Right atrium auricular region (tissue), 2 donors: ENCODE measurements at regions not wholly inside any gene's neighbourhood (a gene's known extent, or its start where the extent isn't known, plus 50 kb on each side); places are given as distances from the start of the nearest gene placed in this dataset.

ENCODE experiments used
- DNase-seq: peaks from one replicate; pipeline ENCODE4 v3.0.0-alpha.2; 2019; ENCODE audit warnings: low spot score
- H3K27ac ChIP-seq, 2 donors: fragments of 200-600 bp; sonication (generic); 1 replicate in 1 of 2; 2 replicates in 1 of 2; pipeline ENCODE4 v1.5.1; 2016 to 2019
- H3K27me3 ChIP-seq, 2 donors: fragments of 200-600 bp; sonication (generic); one replicate each; pipeline versions ENCODE4 v1.5.1 to v1.6.0; 2017 to 2019
- H3K36me3 ChIP-seq: fragments of 200-600 bp; sonication (generic); one replicate; pipeline ENCODE4 v1.5.1; 2016
- H3K4me1 ChIP-seq, 2 donors: fragments of 200-600 bp; sonication (generic); one replicate each; pipeline versions ENCODE4 v1.5.1 to v1.6.0; 2017 to 2019
- H3K4me3 ChIP-seq, 2 donors: fragments of 200-600 bp; sonication (generic); 1 replicate in 1 of 2; 2 replicates in 1 of 2; pipeline ENCODE4 v1.5.1; 2017 to 2019; ENCODE audit warnings: mild to moderate bottlenecking in 1 of 2, moderate library complexity in 1 of 2
- H3K9me3 ChIP-seq, 2 donors: fragments of 200-600 bp; sonication (generic); one replicate each; pipeline ENCODE4 v1.5.1; 2019
- TF ChIP-seq, protein P1 (sequence below), 2 donors: fragments of 200-600 bp; sonication (generic); IDR thresholded peaks; one replicate each; pipeline ENCODE4 v1.5.1; 2019; ENCODE audit warnings: antibody characterized with exemption in 2 of 2

DNA sequence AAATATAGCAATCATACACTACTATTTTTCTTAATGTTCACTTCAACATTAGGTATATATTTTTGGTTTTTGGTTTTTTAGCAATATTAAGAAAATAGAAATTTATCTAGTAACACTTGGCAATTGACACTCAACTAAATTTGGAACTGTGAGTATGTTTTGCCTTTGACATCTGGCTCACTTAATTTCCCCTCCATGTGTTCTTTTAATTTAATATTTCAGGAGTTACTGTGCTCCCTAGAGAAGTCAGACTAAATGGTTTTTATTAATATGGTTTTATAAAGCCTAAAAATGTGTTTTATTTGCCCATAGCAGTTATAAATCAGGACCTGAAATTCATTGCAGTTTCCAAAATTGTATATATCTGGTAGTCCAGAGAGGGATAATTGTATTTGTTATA is 175.3 kb upstream of the AVPR1A start:
- H3K36me3 ChIP-seq = no peaks in the 10 kb centered on the region
- no peak overlapping the region for H3K4me3 ChIP-seq
- no peak for DNase-seq
- TF ChIP-seq, protein P1, sequence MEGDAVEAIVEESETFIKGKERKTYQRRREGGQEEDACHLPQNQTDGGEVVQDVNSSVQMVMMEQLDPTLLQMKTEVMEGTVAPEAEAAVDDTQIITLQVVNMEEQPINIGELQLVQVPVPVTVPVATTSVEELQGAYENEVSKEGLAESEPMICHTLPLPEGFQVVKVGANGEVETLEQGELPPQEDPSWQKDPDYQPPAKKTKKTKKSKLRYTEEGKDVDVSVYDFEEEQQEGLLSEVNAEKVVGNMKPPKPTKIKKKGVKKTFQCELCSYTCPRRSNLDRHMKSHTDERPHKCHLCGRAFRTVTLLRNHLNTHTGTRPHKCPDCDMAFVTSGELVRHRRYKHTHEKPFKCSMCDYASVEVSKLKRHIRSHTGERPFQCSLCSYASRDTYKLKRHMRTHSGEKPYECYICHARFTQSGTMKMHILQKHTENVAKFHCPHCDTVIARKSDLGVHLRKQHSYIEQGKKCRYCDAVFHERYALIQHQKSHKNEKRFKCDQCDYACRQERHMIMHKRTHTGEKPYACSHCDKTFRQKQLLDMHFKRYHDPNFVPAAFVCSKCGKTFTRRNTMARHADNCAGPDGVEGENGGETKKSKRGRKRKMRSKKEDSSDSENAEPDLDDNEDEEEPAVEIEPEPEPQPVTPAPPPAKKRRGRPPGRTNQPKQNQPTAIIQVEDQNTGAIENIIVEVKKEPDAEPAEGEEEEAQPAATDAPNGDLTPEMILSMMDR (IDR thresholded peaks at IDR 0.05) = no peak
- no peaks in the 10 kb centered on the region for H3K9me3 ChIP-seq
- H3K4me1 ChIP-seq = no peaks in the 10 kb centered on the region
- H3K27me3 ChIP-seq = no peaks in the 10 kb centered on the region
- H3K27ac ChIP-seq = no peak overlapping the region

DNA sequence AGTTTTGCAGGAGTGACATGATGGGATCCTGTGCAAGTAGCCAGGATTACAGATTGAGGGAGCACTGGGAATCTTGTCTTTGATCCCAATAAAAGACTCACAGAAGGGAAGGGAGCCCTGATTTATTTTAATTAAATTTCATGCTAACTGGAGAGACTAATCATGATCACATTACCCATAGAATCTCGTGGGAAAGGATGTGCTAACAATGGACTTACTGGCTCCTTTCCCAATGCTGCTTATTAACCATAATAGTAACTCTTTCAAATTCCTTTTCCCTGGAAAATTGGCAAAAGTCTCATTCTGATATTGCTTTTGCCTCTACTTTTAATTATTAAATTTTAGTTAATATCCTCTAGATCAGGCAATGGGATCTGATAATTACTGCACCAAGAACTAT is 174.8 kb upstream of the AVPR1A start:
- H3K4me3 ChIP-seq = no peak overlapping the region
- no peaks in the 10 kb centered on the region for H3K36me3 ChIP-seq
- no peaks in the 10 kb centered on the region for H3K4me1 ChIP-seq
- H3K9me3 ChIP-seq = no peaks in the 10 kb centered on the region
- no peak overlapping the region for H3K27ac ChIP-seq
- no peaks in the 10 kb centered on the region for H3K27me3 ChIP-seq
- TF ChIP-seq, protein P1 (IDR thresholded peaks at IDR 0.05) = no peak
- no peak for DNase-seq

DNA sequence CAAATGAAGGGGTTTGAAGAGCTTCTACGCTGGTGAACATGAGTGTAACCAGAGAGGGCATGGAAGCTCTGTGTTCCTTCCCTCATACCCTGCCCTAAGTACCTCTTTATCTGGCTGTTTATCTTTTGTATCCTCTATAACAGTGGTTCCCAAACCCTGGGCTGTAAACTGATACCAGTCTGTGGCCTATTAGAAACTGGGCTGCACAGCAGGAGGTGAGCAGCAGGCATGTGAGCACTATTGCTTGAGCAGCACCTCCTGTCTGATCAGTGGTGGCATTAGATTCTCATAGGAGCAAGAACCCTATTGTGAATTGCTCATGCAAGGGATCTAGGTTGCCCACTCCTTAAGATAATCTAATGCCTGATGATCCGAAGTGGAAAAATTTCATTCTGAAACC is 172.9 kb upstream of the AVPR1A start:
- Histone ChIP-seq H3K4me1 (no peaks in the 10 kb centered on the region), H3K27ac (no peak overlapping the region), H3K9me3 (no peaks in the 10 kb centered on the region), H3K4me3 (no peak overlapping the region), H3K36me3 (no peaks in the 10 kb centered on the region), H3K27me3 (no peaks in the 10 kb centered on the region)
- TF ChIP-seq, protein P1 (IDR thresholded peaks at IDR 0.05) = no peak
- no peak for DNase-seq

DNA sequence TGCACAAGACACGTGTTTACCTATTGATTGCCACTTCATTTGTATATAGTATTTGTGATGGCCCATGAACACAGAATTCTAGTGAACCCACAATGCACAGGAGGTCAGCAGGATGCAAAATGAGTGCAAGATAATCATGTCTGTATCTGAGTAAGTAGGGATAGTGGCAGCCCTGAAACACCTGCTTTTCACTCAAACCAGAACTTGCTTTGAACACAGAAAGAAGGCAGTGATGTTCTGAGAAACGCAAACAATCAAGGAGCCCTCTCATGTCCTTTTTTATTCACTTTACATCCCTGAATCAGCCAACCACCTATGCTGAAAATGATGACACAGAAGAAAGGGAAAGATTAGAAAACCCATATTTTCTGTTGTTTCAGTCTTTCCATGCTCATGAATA is 170.4 kb upstream of the AVPR1A start:
- H3K36me3 ChIP-seq = no peaks in the 10 kb centered on the region
- no peak overlapping the region for H3K27ac ChIP-seq
- no peaks in the 10 kb centered on the region for H3K9me3 ChIP-seq
- H3K4me3 ChIP-seq = no peak overlapping the region
- H3K4me1 ChIP-seq = no peaks in the 10 kb centered on the region
- no peak for DNase-seq
- TF ChIP-seq, protein P1 (IDR thresholded peaks at IDR 0.05) = no peak
- no peaks in the 10 kb centered on the region for H3K27me3 ChIP-seq

DNA sequence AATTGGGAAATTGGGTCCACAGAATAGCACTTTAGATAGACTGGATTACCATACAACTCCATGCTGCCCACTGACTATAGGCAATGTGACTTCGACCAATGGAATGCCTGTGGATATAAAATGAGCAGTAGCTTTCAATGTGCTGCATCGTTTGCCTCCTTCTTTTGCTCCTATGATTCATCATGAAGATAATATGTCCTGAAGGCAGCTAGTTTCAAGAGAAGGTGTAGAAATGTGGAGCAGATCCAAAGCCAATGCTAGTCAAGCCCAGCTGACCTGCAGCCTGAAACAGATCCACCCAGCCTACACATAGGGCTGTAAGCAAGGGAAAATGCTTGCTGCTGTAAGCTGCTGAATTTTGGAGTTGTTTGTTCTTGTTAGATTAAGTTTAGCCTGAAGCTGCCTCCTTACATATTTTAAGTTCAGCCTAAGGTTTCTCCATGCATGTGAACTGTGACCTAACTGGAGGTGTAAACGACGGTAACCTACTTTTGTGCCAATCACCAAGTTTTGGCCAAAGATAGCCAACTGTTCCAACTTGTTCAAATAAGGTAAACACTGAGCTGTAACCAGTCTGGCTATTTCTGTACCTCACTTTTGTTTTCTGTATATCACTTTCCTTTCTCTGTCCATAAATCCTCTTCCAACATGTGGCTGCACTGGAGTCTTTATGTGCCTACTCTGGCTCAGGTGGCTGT is 169.1 kb upstream of the AVPR1A start:
- Histone ChIP-seq H3K9me3 (no peaks in the 10 kb centered on the region), H3K27me3 (no peaks in the 10 kb centered on the region), H3K27ac (no peak overlapping the region), H3K36me3 (no peaks in the 10 kb centered on the region), H3K4me1 (no peaks in the 10 kb centered on the region), H3K4me3 (no peak overlapping the region)
- TF ChIP-seq, protein P1 (IDR thresholded peaks at IDR 0.05) = no peak
- no peak for DNase-seq

DNA sequence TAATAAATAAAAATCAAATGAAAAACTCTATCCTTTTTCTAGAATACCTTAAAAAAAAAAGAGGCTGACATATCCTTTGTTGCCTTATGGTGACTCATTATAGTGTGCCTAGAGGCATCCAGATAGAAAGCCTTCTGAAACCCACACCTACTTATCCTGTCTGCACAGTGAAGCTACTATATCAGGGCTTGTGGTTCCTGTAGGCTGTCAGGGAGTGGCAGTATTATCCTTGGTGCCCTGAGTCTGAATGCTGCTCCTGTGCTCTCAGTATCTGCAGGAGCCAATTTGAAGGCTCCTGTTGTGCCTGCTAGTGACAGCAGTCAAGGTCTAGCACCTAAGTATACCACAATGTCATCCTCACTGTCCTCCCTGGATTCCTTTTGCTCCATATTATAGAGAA is 168.4 kb upstream of the AVPR1A start:
- TF ChIP-seq, protein P1 (IDR thresholded peaks at IDR 0.05) = no peak
- Histone ChIP-seq H3K9me3 (no peaks in the 10 kb centered on the region), H3K4me3 (no peak overlapping the region), H3K4me1 (no peaks in the 10 kb centered on the region), H3K36me3 (no peaks in the 10 kb centered on the region), H3K27ac (no peak overlapping the region), H3K27me3 (no peaks in the 10 kb centered on the region)
- no peak for DNase-seq
